ENCODE measurements at regions not wholly inside any gene's neighbourhood (a gene's known extent, or its start where the extent isn't known, plus 50 kb on each side); places are given as distances from the start of the nearest gene placed in this dataset.
A peak's percentile ranks its signal among the peaks of the same experiment; 100 is the strongest.

- no peaks in the 10 kb centered on the region for H3K9me3 ChIP-seq
- H3K27me3 ChIP-seq, result peaks cover 0 to 23% (median 0%) of the 10 kb centered on the region in 3 donors
- no peak for TF ChIP-seq EP300 (IDR thresholded peaks at IDR 0.05)
- no peak for TF ChIP-seq POLR2AphosphoS5 (IDR thresholded peaks at IDR 0.05)
- no peak for TF ChIP-seq POLR2A (IDR thresholded peaks at IDR 0.05)
- TF ChIP-seq CTCF (IDR thresholded peaks at IDR 0.05), result no peak
- no peak overlapping the region for H3K4me3 ChIP-seq
- H3K27ac ChIP-seq, result no peak overlapping the region
- intact Hi-C loops (cut with DNase I; ENCODE audit: low total_unique reads), result no loop called here
- DNase-seq, result peak in 1 of 2 donors; percentile 13
- H3K36me3 ChIP-seq, result no peaks in the 10 kb centered on the region
- no peaks in the 10 kb centered on the region for H3K4me1 ChIP-seq
- 27 to 44% (median 32%) methylated on average over 2 of the region's 2 CpGs for WGBS, 5 donors
Observed at GRCh38 chr11:45715418-45715817, 50.0 kb upstream of the CHST1 start.
